DMS153 treated with DMSO at 0.1 percent for 48 hours (cell line): ENCODE measurements at regions not wholly inside any gene's neighbourhood (a gene's known extent, or its start where the extent isn't known, plus 50 kb on each side); places are given as distances from the start of the nearest gene placed in this dataset.

Source experiments
- DNase-seq: peaks from one replicate; lab custom pipeline; 2025; ENCODE audit not compliant: unreplicated experiment; lab: John Stamatoyannopoulos, UW

DNA sequence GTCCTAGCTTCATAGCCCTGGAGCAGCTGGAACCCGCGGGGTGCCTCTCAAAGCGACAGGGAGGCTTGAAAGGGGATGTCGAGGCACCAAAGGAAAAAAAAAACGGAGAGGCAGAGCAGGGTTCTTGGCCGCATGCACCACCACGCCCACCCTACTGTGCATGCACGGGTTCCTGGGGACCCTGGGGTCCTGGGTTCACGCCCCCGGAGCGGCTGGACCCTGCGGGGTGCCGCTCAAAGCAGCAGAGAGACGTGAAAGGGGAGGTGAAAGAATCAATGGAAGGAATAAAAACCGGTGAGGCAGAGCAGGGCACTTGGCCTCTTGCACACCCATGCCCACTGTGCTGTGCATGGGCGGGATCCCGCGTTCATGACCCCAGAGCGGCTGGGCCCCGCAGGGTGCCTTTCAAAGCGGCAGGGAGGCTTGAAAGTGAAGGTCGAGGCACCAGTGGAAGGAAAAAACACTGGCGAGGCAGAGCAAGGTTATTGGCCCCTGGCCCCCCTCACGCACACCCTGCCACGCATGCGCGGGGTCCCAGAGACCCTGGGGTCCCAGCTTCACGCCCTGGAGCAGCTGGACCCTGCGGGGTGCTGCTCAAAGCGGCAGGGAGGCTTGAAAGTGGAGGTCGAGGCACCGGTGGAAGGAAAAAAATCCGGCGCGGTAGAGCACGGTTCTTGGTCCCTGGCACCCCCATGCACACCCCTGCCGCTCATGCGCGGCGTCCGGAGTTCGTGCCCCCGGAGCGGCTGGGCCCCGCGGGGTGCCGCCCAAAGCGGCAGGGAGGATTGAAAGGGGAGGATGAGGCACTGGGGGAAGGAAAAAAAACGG, 318.5 kb downstream of the ALG10 start:
- no peak for DNase-seq

DNA sequence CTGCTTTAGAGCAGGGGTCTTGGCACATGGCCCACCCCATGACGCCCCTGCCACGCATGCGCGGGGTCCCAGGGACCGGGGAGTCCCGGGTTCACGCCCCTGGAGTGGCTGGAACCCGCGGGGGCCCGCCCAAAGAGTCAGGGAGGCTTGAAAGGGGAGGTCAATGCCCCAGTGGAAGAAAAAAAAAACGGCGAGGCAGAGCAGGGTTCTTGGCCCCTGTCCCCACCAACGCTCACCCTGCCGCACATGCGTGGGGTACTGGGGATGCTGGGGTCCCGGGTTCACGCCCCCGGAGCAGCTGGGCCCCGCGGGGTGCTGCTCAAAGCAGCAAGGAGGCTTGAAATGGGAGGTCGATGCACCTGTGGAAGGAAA, 319.1 kb downstream of the ALG10 start:
- DNase-seq, result no peak

DNA sequence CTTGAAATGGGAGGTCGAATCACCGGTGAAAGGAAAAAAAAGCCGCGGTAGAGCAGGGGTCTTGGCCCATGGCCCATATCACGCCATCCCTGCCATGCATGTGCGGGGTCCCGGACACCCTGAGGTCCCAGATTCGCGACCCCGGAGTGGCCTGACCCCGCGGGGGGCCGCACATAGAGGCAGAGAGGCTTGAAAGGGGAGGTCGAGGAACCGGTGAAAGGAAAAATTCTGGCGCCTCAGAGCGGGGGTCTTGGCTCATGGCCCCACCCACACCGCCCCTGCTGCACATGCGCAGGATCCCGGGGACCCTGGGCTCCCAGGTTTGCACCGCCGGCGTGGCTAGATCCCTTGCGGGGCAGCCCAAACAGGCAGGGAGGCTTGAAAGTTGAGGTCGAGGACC, 319.8 kb downstream of the ALG10 start:
- DNase-seq, result no peak

DNA sequence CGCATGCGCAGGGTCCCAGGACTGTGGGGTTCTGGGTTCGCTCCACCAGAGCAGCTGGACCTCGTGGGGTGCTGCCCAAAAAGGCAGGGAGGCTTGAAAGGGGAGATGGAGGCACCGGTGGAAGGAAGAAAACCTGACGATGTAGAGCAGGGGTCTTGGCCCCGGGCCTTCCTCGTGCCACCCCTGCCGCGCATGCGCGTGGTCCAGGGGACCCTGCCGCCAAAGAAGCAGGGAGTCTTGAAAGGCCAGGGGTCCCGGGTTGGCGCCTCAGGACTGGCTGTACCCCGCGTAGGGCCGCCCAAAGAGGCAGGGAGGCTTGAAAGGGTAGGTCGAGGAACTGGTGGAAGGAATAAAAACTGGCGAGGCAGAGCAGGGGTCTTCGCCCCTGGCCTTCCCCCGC, 321.0 kb downstream of the ALG10 start:
- no peak for DNase-seq

DNA sequence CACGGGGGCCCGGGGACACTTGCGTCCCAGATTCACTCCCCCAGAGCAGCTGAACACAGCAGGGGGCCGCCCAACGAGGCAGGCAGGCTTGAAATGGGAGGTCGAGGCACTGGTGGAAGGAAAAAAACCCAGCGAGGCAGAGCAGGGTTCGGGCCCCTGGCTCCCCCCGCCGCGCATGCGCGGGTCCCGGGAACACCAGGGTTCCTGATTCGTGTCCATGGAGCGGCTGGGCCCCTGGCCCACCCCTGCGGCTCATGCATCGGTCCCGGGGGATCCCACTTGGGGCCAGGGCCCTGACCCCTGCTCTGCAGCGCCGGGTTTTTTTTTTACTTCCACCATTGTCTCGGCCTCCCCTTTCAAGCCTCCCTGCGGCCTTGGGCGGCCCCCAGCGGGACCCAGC, 321.5 kb downstream of the ALG10 start:
- DNase-seq, result no peak

DNA sequence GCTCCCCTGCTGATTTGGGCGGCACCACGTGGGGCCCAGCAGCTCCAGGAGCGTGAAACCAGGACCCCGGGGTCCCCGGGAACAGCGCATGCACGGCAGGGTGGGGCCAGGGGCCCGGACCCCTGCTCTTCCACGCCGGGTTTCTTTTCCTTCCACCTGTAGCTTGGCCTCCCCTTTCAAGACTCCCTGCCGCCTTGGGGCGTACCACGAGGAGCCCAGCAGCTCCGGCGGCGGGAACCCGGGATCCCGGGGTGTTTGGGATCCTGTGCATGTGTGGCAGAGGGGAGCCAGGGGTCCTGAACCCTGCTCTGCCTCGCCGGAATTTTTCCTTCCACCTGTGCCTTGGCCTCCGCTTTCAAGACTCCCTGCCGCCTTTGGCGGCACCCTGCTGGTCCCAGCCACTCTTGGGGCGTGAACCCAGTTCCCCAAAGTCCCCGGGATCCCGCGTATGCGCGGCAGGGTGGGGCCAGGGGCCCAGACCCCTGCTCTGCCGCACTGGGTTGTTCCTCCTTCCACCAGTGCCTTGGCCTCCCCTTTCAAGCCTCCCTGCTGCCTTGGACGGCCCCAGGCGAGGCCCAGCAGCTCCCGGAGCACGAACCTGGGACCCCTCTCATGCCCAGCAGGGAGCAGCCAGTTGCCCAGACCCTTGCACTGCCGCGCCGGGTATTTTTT, 322.7 kb downstream of the ALG10 start:
- no peak for DNase-seq

DNA sequence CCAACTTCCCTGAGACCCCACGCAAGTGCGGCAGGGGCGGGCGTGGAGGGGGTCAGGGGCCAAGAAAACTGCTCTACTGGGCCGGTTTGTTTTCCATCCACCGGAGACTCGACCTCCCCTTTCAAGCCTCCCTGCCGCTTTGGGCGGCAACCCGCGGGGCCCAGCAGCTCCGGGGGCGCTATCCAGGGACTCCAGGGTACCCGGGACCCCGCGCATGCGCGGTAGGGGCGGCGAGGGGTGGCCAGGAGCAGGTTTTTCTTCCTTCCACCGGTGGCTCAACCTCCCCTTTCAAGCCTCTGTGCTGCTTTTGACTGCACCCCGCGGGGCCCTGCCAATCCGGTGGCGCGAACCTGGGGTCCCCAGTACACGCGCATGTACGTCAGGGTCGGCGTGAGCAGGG, 323.5 kb downstream of the ALG10 start:
- no peak for DNase-seq

DNA sequence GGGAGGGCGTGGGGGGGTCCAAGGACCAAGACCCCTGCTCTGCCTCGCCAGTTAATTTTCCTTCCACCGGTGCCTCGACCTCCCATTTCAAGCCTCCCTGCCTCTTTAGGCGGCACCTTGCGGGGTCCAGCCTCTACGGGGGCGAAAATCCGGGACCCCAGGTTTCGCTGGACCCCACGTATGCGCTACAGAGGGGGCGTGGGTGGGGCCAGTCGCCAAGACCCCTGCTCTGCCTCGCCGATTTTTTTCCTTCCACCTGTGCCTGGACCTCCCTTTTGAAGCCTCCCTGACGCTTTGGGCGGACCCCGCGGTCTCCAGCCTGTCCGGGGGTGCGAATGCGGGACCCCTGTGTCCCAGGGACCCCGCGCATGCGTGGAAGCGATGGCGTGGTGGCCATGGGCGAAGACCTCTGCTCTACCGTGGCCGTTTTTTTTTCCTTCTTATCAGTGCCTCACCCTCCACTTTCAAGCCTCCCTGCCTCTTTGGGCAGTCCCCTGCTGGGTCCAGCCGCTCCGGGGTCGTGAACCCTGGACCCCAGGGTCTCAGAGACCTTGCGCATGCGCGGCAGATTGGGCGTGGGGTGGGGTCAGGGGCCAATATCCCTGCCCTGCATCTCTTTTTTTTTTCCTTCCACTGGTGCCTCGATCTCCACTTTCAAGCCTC, 324.2 kb downstream of the ALG10 start:
- DNase-seq, result no peak

DNA sequence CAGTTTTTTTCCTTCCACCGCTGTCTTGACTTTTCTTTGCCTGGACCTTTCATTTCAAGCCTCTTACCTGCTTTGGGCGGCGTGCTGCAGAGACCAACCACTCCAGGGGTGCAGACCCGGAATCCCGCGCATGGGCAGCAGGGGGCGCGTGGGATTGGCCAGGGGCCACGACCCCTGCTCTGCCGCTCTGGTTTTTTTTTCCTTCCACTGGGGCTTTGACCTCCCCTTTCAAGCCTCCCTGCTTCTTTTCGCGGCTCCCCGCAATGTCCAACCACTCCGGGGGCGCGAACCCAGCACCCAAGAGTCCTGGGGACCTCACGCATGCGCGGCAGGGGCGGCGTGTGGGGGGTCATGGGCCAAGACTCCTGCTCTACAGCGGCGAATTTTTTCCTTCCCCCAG, 325.1 kb downstream of the ALG10 start:
- no peak for DNase-seq

DNA sequence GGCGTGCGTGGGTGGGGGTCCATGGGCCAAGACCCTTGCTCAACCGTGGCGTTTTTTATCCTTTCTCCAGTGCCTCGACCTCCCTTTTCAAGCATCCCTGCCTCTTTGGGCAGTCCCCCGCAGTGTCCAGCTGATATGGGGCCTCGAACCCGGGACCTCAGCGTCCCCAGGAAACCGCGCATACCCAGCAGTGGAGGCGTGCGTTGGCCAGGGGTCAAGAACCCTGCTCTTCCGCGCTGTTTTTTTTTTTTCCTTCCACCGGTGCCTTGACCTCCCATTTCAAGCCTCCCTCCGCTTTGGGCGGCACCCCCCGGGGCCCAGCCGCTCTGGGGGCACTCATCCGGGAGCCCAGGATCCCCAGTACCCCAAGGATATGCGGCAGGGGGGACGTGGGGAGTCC, 325.8 kb downstream of the ALG10 start:
- no peak for DNase-seq

DNA sequence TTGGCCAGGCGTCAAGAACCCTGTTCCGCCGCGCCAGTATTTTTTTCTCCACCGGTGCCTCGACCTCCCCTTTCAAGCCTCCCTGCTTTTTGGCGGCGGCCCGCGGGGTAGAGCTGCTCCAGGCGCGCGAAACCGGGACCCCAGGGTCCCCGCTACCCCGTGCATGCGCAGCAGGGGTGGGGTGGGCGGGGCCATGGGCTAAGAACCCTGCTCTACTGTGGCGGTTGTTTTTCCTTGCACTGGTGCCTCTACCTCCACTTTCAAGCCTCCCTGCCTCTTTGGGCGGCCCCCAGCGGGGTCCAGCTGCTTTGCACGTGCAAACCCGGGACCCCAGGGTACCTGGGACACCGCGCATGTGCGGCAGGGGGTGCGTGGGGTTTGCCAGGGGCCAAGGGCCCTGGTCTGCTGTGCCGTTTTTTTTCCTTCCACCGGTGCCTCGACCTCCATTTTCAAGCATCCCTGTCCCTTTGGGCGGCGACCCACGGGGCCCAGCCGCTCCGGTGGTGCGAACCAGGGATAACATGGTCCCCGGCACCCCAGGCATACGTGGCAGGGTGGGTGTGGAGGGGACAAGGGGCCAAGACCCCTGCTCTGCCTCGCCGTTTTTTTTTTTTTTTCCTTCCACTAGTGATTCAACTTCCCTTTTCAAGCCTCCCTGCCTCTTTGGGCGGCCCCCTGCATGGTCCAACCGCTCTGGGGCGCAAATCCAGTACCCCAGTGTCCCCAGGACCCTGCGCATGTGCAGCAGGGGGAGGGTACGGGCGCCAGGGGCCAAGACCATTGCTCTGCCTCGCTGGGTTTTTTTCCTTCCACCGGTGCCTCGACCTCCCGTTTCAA, 326.8 kb downstream of the ALG10 start:
- DNase-seq, result no peak

DNA sequence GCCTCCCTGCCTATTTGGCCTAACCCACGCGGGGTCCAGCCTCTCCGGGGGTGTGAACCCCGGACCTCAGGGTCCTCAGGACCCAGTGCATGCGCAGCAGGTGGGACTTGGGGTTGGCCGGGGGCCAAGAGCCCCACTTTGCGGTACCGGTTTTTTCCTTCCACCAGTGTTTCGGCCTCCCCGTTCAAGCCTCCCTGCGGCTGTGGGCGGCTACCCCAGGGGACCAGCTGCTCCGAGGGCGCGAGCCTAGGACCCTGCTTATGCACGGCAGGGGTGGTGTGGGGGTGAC, 327.3 kb downstream of the ALG10 start:
- DNase-seq, result no peak

DNA sequence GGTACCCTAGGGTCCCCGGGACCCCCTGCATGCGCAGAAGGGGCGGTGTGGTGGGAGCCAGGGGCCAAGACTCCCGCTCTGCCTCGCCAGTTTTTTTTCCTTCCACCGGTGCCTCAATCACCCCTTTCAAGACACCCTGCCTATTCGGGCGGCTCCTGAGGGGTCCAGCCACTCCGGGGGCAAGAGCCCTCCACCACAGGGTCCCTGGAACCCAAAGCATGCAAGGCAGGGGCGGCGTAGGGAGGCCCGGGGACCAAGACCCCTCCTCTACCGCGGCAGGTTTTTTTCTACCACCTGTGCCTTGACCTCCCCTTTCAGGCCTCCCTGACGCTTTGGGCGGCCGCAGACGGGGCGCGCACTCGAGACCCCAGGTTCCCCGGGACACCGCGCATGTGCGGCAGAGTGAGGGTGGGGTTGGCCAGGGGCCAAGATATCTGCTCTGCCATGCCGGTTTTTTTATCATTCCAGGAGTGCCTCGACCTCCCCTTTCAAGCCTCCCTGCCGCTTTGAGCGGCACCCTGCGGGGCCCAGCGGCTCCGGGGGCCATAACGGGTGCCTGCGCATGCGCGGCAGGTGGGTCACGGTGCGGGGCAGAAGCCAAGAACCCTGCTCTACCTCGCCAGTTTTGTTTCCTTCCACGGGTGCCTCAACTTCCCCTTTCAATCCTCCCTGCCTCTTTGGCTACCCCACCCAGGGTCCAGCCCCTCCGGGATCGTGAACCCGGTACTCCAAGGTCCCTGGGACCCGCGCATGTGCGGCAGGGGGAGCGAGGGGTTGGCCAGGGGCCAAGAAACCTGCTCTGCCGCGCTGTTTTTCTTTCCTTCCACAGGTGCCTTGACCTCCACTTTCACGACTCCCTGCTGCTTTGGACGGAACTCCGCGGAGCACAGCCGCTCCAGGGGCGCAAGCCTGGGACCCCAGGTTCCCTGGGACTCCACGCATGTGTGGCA, 328.1 kb downstream of the ALG10 start:
- DNase-seq, result no peak

DNA sequence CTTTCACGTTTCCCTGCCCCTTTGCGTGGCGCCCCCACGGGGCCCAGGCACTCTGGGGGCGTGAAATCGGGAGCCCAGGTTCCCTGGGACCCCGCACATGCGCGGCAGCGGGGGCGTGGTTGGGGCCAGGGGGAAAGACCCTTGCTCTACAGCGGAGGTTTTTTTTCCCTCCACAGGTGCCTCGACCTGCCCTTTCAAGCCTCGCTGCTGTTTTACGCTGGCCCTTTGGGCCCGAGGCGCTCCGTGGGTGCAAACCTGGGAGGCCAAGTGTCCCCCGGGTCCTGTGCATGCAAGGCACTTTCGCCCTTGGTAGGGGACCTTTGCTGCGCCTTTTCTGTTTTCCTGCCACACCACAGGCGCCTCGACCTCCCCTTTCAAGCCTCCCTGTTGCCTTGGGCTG, 329.8 kb downstream of the ALG10 start:
- DNase-seq, result no peak

DNA sequence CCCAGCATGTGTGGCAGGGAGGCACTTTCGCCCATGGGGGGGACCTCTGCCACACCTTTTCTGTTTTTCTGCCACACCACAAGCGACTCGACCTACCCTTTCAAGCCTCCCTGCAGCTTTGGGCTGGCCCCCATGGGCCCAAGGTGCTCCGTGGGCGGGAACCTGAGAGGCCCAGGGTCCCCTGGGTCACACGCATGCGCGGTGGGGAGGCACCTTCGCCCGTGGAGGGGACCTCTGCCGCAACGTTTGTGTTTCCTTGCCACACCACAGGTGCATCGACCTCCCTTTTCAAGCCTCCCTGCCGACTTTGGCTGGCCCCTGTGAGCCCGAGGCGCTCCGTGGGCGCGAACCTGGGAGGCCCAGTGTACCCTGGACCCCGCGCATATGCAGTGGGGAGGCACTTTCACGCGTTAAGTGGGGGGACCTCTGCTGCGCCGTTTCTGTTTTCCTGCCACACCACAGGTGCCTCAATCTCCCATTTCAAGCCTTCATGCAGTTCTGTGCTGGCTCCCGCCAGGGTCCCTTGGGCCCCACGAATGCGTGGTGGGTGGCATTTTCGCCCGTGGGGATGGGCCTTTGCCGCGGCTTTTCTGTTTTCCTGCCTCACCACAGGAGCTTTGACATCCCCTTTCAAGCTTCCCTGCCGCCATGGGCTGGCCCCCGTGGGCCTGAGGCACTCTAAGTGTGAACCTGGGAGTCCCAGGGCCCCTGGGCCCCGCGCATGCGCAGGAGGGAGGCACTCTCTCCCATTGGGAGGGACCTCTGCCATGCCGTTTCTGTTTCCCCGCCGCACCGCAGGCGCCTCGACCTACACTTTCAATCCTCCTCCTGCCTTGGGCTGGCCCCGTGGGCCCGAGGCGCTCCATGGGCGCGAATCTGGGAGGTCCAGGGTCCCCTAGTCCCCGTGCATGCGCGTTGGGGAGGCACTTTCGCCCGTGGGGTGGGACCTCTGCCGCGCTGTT, 332.2 kb downstream of the ALG10 start:
- no peak for DNase-seq

DNA sequence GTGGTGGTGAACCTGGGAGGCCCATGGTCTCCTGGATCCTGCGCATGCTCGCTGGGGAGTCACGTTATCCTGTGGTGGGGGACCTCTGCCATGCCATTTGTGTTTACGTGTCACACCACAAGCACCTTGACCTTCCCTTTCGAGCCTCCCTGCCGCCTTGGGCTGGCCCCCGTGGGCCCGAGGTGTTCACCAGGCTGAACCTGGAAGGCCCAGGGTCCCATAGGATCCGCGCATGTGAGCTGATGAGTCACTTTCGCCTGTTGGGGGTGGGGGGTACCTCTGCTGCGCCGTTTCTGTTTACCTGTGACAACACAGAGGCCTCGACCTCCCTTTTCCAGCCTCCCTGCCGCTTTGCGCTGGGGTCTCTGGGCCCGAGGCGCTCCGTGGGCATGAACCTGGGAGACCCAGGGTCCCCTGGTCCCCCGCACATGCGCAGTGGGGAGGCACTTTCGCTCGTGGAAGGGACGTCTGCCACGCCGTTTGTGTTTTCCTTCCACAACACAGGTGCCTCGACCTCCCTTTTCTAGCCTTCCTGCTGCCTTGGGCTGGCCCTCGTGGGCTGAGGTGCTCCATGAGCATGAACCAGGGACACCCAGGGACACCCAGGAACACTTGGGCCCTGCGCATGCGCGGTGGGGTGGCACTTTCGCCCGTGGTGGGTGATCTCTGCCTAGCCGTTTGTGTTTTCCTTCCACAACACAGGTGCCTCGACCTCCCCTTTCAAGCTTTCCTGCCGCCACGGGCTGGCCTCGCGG, 334.1 kb downstream of the ALG10 start:
- no peak for DNase-seq

DNA sequence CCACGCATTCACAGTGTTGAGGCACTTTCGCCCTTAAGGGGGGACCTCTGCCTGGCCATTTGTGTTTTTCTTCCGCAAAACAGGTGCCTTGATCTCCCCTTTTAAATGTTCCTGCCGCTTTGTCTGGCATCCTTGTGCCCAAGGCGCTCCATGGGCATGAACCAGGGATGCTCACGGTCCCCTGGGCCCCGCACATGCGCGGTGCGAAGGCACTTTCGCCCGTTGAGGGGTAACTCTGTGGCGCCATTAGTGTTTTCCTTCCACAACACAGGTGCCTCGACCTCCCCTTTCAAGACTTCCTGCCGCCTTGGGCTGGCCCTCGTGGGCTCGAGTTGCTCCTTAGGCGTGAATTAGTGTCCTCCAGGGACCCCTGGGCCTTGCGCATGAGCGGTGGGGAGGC, 335.5 kb downstream of the ALG10 start:
- DNase-seq, result no peak

DNA sequence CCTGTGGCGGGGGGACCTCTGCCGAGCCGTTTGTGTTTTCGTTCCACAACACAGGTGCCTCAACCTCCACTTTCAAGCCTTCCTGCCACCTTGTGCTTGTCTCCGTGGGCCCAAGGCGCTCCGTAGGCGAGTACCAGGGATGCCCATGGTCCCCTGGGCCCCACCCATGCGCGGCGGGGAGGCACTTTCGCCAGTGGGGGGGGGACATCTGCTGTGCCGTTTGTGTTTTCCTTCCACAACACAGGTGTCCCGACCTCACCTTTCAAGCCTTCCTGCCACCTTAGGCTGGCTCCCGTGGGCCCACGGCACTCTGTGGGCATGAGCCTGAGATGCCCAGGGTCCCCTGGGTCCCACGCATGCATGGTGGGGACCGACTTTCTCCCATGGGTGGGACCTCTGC, 335.9 kb downstream of the ALG10 start:
- DNase-seq, result no peak
